Activated naive CD4-positive, alpha-beta T cell treated with anti-CD3 and anti-CD28 coated beads for 36 hours (primary cell): ENCODE measurements at regions not wholly inside any gene's neighbourhood (a gene's known extent, or its start where the extent isn't known, plus 50 kb on each side); places are given as distances from the start of the nearest gene placed in this dataset.

Source experiments
- CTCF ChIA-PET: fragments of 350-600 bp; sonication (Branson Sonifier 250); formaldehyde crosslinking; loops from one replicate; lab custom pipeline; 2021; ENCODE audit warnings: antibody characterized with exemption; lab: Charles Lee
- DNase-seq: peaks from one replicate; pipeline ENCODE4 v3.0.0-alpha.2; 2020
- H3K27ac Mint-ChIP-seq: one replicate; pipeline ENCODE4 v1.8.0; 2021; ENCODE audit warnings: mild to moderate bottlenecking, mixed read lengths
- H3K27me3 Mint-ChIP-seq: one replicate; pipeline ENCODE4 v1.8.0; 2021; ENCODE audit warnings: low read depth, mixed read lengths
- H3K36me3 Mint-ChIP-seq: one replicate; pipeline ENCODE4 v1.8.0; 2021; ENCODE audit warnings: low read depth, mixed read lengths
- H3K4me1 Mint-ChIP-seq: one replicate; pipeline ENCODE4 v1.8.0; 2021; ENCODE audit warnings: low read depth, mixed read lengths
- H3K4me3 Mint-ChIP-seq: one replicate; pipeline ENCODE4 v1.8.0; 2021; ENCODE audit warnings: mild to moderate bottlenecking, moderate library complexity, mixed read lengths
- H3K9me3 Mint-ChIP-seq: one replicate; pipeline ENCODE4 v1.8.0; 2021; ENCODE audit warnings: mixed read lengths
- intact Hi-C: fragments of 100-400 bp; cut with micrococcal nuclease; formaldehyde crosslinking; loops from one replicate; pipeline ENCODE4 v1.15.1; 2023

GRCh38 chr15:79682285-79682684 lies 214.5 kb downstream of the MTHFS start:
- Mint-ChIP-seq H3K27ac (no peak overlapping the region), H3K4me1 (peaks cover 7% of the 10 kb centered on the region), H3K4me3 (no peak overlapping the region), H3K36me3 (no peaks in the 10 kb centered on the region), H3K9me3 (no peaks in the 10 kb centered on the region), H3K27me3 (peaks cover 20% of the 10 kb centered on the region)
- intact Hi-C loops = no loop called here
- DNase-seq = no peak
- CTCF ChIA-PET = no interaction called here

GRCh38 chr15:79682851-79683288 lies 213.9 kb downstream of the MTHFS start:
- H3K27ac Mint-ChIP-seq = no peak overlapping the region
- H3K4me3 Mint-ChIP-seq = no peak overlapping the region
- intact Hi-C loops = no loop called here
- H3K9me3 Mint-ChIP-seq = no peaks in the 10 kb centered on the region
- H3K36me3 Mint-ChIP-seq = no peaks in the 10 kb centered on the region
- CTCF ChIA-PET = no interaction called here
- no peak for DNase-seq
- peaks cover 7% of the 10 kb centered on the region for H3K4me1 Mint-ChIP-seq
- peaks cover 20% of the 10 kb centered on the region for H3K27me3 Mint-ChIP-seq

GRCh38 chr15:79689030-79689429 lies 207.8 kb downstream of the MTHFS start:
- CTCF ChIA-PET = no interaction called here
- intact Hi-C loops = no loop called here
- H3K9me3 Mint-ChIP-seq = peaks cover 6% of the 10 kb centered on the region
- peaks cover 9% of the 10 kb centered on the region for H3K27me3 Mint-ChIP-seq
- H3K4me3 Mint-ChIP-seq = no peak overlapping the region
- H3K4me1 Mint-ChIP-seq = no peaks in the 10 kb centered on the region
- no peaks in the 10 kb centered on the region for H3K36me3 Mint-ChIP-seq
- no peak for DNase-seq
- no peak overlapping the region for H3K27ac Mint-ChIP-seq

DNA sequence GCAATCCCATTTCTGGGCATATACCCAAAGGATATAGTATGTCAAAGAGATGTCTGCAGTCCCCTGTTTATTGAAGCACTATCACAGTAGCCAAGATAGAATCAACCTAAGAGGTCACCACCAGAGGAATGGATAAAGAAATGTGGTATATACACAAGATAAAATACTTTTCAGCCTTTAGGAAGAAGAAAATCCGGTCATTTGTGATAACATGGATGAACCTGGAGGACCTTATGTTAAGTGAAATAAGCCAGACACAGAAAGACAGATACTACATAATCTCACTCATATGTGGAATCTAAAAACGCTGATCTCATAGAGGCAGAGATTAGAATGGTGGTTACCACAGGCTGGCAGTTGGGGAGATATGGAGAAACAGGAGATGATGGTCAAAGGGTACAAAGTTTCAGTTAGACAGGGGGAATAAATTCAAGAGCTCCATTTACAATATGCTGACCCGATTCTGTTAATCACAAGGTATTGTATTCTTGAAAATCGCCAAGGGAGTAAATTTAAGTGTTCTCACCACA lies 195.8 kb downstream of the MTHFS start:
- CTCF ChIA-PET = no interaction called here
- Mint-ChIP-seq H3K9me3 (no peaks in the 10 kb centered on the region), H3K27ac (no peak overlapping the region), H3K36me3 (no peaks in the 10 kb centered on the region), H3K27me3 (peaks cover 17% of the 10 kb centered on the region), H3K4me3 (no peak overlapping the region), H3K4me1 (no peaks in the 10 kb centered on the region)
- no peak for DNase-seq
- intact Hi-C loops = no loop called here

DNA sequence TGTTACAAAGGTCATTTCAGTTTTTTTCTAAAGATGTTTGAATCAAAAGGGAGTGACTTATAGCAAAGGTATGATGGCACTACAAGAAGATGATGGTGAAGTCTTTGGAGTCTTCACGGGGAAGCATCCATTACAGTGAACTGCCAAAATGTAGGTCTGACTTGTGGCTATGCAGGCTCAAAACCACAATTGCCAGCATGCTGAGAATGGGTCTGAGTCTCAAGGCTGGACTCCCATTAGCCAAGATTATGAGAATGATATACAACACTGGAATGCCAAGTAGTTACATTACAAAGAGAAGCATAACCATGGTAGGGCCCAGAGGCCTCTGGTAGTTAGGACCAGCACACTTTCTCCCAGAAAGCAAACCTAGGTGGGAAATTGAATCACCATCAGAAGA lies 194.2 kb downstream of the MTHFS start:
- H3K27me3 Mint-ChIP-seq = peaks cover 20% of the 10 kb centered on the region
- no peak for DNase-seq
- CTCF ChIA-PET = no interaction called here
- no peak overlapping the region for H3K4me3 Mint-ChIP-seq
- no peak overlapping the region for H3K27ac Mint-ChIP-seq
- no peaks in the 10 kb centered on the region for H3K36me3 Mint-ChIP-seq
- no peaks in the 10 kb centered on the region for H3K9me3 Mint-ChIP-seq
- intact Hi-C loops = no loop called here
- no peaks in the 10 kb centered on the region for H3K4me1 Mint-ChIP-seq

GRCh38 chr15:79721256-79721655 lies 175.6 kb downstream of the MTHFS start:
- H3K36me3 Mint-ChIP-seq = no peaks in the 10 kb centered on the region
- CTCF ChIA-PET = no interaction called here
- H3K27ac Mint-ChIP-seq = no peak overlapping the region
- H3K4me1 Mint-ChIP-seq = no peaks in the 10 kb centered on the region
- DNase-seq = no peak
- no peaks in the 10 kb centered on the region for H3K27me3 Mint-ChIP-seq
- intact Hi-C loops = no loop called here
- no peak overlapping the region for H3K4me3 Mint-ChIP-seq
- H3K9me3 Mint-ChIP-seq = no peaks in the 10 kb centered on the region

DNA sequence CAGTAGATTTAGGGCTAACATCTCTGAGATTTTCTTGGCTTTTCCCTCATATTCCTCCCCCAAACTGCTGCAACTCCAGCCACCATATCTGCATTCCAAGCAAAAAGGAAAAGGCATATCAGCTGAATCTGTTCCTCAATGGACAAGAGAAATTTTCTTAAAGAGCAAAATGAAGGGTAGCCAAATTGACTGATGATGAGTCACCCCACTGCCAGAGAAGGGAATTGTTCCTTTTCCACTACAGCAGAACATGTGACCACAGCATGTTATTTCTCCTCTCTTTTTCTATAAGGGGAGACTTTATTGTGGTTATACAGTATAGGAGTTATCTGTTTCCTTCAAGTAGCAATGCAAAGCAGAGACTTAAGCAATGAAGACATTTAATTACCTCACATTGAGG lies 172.5 kb downstream of the MTHFS start:
- Mint-ChIP-seq H3K9me3 (no peaks in the 10 kb centered on the region), H3K36me3 (no peaks in the 10 kb centered on the region), H3K4me1 (no peaks in the 10 kb centered on the region), H3K27me3 (peaks cover 16% of the 10 kb centered on the region), H3K27ac (no peak overlapping the region), H3K4me3 (no peak overlapping the region)
- no peak for DNase-seq
- intact Hi-C loops = no loop called here
- CTCF ChIA-PET = interaction anchor here (0.8 kb wide), 1 partner anchor 540 kb away, joined by 3 read pairs; no protein-coding TSS in a partner anchor

- no peak overlapping the region for H3K4me3 Mint-ChIP-seq
- CTCF ChIA-PET = interaction anchor here (0.6 kb wide), 1 partner anchor 373 kb away, joined by 3 read pairs; no protein-coding TSS in a partner anchor
- H3K9me3 Mint-ChIP-seq = no peaks in the 10 kb centered on the region
- H3K36me3 Mint-ChIP-seq = no peaks in the 10 kb centered on the region
- H3K27me3 Mint-ChIP-seq = peaks cover 21% of the 10 kb centered on the region
- intact Hi-C loops = no loop called here
- no peak for DNase-seq
- H3K27ac Mint-ChIP-seq = no peak overlapping the region
- H3K4me1 Mint-ChIP-seq = no peaks in the 10 kb centered on the region
These were observed 172.0 kb downstream of the MTHFS start for GRCh38 chr15:79724804-79725203.

DNA sequence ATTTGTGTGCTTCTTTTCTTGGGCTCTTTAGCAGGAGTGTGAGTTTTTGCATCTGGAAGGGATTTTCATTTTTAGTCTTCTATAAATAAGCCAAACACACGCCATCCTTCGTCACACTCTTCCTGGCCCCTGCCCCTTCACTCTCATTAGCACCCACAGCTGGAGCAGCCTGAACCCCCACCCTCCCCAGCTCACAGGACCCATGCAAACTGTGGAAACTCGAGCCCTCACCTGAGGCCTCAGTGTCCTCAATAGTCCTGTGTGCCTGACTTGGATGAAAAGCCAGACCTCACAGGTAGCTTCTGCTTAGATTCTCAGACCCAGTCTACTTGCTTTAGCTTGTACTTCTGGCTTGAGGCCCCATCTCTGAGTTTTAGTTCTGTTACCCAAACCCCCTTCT lies 167.9 kb downstream of the MTHFS start:
- DNase-seq = no peak
- Mint-ChIP-seq H3K9me3 (no peaks in the 10 kb centered on the region), H3K4me1 (no peaks in the 10 kb centered on the region), H3K4me3 (no peak overlapping the region), H3K27me3 (peaks cover 26% of the 10 kb centered on the region), H3K27ac (no peak overlapping the region), H3K36me3 (no peaks in the 10 kb centered on the region)
- intact Hi-C loops = no loop called here
- CTCF ChIA-PET = no interaction called here

GRCh38 chr15:79736435-79737000 lies 160.3 kb downstream of the MTHFS start:
- Mint-ChIP-seq H3K9me3 (peaks cover 5% of the 10 kb centered on the region), H3K4me3 (no peak overlapping the region), H3K4me1 (no peaks in the 10 kb centered on the region), H3K27me3 (peaks cover under 1% of the 10 kb centered on the region), H3K27ac (no peak overlapping the region), H3K36me3 (no peaks in the 10 kb centered on the region)
- CTCF ChIA-PET = no interaction called here
- intact Hi-C loops = no loop called here
- no peak for DNase-seq

GRCh38 chr15:79738143-79738542 lies 158.7 kb downstream of the MTHFS start:
- Mint-ChIP-seq H3K4me3 (no peak overlapping the region), H3K9me3 (peaks cover 5% of the 10 kb centered on the region), H3K36me3 (no peaks in the 10 kb centered on the region), H3K27ac (no peak overlapping the region), H3K4me1 (no peaks in the 10 kb centered on the region), H3K27me3 (no peaks in the 10 kb centered on the region)
- CTCF ChIA-PET = no interaction called here
- intact Hi-C loops = no loop called here
- DNase-seq = no peak

DNA sequence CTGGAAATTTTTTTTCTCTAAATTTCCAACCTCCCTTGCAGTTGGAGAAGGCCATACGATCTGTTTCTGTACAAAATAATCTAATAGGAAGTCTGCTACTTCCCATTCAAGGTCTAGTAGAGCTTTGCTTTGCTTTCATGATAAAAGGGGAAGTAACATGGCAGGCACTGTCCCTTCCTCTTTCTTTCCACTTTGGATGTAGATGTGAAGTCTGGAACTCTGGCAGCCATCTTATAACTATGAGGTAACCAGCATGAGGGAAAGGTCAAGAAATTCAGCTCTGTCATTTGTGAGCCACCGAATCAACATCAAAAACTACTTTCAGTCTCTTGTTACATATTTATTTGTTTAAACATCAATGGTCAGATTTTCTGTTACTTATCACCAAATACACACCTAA lies 156.3 kb downstream of the MTHFS start:
- no peak overlapping the region for H3K4me3 Mint-ChIP-seq
- H3K4me1 Mint-ChIP-seq = no peaks in the 10 kb centered on the region
- no peaks in the 10 kb centered on the region for H3K27me3 Mint-ChIP-seq
- CTCF ChIA-PET = no interaction called here
- intact Hi-C loops = no loop called here
- no peak overlapping the region for H3K27ac Mint-ChIP-seq
- no peaks in the 10 kb centered on the region for H3K36me3 Mint-ChIP-seq
- no peak for DNase-seq
- peaks cover 5% of the 10 kb centered on the region for H3K9me3 Mint-ChIP-seq

DNA sequence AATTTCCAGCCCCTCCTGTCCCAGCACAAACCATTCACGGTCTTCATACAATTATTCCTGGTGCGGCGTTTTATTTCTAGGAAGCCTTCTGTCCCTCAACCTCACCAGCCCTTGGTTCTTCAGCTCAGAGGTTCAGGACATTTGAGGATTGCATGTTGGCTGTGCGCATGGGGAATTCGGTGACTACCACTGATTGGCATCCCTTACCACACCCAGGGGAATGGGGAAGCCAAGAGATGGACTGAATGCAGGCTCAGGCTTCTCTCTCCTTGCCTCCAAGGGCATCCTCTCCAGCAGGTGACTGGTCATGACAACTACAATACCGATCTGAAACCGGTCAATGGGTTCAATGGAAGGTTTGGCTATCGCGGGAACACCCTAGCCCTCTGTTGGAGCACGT lies 153.8 kb downstream of the MTHFS start:
- CTCF ChIA-PET = no interaction called here

More for the DNA sequence above, 153.8 kb downstream of the MTHFS start:
- Mint-ChIP-seq H3K36me3 (no peaks in the 10 kb centered on the region), H3K4me3 (no peak overlapping the region), H3K27ac (no peak overlapping the region), H3K4me1 (no peaks in the 10 kb centered on the region), H3K9me3 (peaks cover 7% of the 10 kb centered on the region), H3K27me3 (no peaks in the 10 kb centered on the region)
- no peak for DNase-seq
- intact Hi-C loops = no loop called here
